Left hindlimb (tissue), 1 donor: ENCODE measurements at regions not wholly inside any gene's neighbourhood (a gene's known extent, or its start where the extent isn't known, plus 50 kb on each side); places are given as distances from the start of the nearest gene placed in this dataset.

Experiments used
- DNase-seq: peaks from one replicate; pipeline ENCODE4 v3.0.0-alpha.2; 2018

DNA sequence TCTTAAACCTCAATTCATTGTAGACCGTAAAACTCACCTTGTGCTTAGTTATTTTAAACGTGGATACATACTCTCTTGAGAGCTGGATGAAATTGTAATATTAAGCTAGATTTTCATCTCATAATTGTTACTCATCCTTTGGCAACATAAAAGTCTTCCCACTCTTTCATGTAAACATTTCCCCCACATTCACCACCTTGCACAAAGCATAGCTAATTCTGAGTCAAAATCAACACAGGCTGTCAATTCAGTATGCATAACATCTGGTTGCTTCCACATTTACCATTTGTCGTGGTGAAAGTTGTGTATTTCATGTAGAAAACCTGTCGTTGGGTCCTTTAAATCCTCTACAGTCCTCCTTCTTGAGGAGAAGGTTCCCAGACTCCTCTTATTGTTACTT, 524.6 kb downstream of the OTOL1 start:
- DNase-seq: no peak

DNA sequence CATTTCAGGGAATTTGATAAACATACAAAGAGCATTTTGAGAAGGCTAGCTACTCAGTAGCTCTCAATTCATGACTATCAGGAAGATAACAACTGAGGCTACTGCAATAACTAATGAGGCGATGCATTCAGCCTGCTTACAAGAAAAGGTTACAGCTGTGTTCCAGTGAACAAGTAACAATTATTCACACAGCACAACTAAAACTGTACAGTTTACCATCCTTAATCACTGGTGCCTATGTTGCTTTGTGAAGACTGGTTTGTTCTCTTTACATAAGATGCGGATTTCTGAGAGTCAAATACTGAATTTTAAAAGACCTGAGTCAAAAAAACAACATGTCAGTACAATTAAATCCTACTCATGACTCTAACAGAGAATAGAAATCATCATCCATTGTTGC, 526.3 kb downstream of the OTOL1 start:
- DNase-seq: no peak

DNA sequence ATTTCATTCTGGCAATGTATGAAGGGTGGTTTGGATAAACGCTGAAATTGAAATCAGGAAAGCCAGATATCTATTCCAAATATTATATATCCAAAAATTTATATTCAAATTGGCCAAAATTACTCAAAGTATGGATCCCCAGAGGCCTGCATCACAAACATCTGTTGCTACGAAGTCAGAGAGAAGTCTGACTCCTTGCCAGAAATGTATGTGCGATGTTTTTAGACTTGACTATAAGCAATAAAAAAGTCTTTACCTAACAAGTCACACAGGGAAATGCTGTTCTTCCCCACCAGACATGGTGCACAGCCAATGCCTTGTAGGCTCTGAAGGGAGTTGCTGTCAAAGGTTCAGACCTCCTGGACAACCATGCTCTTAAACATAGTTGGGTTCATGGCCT, 533.1 kb downstream of the OTOL1 start:
- DNase-seq: peak; percentile 30

DNA sequence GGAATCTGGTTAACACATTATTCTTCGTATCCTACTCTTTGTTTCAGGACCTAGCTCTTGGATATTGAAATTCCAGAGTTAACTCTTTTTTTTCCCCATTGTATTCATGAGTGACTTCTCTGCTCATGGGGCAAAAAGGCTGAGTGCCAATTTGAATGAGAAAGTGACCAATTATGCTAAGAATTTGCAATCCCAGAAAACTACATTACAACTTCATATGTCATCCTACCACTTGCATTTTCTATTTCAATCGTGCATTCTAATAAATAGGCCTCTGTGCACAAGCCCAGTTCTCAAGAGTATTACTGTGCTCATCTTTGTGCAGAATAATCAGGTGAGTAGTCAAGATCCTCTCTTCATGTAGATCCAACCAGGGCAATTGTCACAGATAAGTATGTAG, 537.8 kb downstream of the OTOL1 start:
- DNase-seq: no peak

- no peak for DNase-seq
Measured at GRCh38 chr3:162041622-162042021, 545.0 kb downstream of the OTOL1 start.

DNA sequence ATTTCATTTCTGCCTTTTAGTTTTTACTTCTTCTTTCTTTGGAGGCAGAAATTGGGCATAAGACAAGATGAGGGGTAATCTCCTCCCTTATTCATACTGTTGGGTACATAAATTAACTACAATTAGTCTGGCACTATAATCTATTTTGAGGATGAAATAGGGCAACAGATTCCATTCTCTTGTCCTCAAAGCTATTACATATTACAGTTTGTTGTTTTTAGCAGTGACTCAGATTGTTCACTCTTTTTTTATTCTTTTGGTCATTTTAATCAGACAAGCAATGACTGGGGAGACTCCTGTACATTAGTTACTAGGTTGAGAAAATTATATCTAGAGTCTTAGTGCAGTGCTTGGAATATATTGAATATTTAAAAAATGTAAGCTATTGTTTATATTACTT, 556.0 kb downstream of the OTOL1 start:
- no peak for DNase-seq

DNA sequence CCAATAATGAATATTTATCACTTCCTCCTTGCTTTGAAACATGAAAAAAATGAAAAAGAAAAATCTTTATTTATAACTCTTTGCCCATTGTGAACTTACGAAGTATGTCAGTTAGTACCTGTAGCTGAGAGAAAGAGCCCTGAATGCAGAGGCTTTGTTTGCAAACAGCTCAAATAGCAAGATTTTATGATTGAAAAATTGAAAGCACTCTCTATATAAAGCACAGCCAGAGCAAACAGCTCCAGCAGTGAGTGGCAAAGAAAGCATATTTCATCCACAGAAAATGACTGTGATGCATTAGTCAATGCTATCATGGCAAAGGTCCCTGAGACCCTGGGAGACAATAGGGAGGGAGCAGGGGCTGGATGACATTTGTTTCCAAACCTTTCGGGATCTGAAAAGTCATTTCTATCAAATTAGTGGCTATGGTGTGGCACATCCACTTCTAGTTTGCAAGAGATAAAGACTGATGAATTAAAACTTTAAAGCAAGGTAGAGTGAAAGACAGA, 576.1 kb downstream of the OTOL1 start:
- DNase-seq: no peak

DNA sequence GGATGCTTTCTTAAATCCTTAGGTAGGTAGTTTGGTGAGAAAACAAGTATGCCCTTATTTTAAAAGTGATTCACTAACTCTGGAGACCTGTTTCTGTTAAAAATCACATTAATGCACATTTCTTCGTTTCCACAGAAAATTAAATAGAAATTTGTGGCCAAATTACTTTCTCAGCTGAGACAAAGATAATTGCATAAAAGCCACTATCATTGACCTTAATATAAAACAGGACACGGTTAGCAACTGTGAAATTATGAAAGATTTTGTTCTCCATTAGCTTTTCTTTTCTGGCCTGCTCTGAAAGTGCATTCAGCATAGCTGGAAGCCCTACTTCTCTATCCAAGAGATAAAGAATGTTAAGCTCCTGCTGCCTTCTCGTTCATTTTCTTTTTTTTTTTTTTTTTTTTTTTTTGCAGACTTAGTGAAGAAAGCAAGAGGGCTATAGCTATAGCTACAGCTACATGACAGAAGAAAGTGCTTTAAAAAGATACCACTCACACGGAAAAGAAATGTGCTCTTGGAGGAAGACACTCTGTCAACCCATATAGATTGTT, 576.9 kb downstream of the OTOL1 start:
- DNase-seq: no peak

DNA sequence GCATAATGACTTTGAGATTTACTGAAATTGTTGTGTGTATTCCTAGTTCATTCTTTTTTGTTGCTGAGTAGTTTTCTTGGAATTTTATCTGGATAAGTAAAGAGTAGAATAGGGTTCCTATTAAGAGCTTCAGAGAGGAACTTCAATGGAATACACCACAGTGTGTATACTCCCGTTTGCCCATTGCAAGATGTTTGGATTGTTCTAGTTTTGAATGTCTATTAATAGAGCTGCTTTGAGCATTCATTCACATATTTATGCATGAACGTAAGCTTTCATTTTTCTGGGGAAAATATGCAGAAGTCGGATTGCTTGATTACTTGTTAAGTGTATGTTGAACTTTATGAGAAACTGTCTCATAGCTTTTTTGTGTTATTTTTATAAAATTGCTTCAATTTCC, 580.5 kb downstream of the OTOL1 start:
- DNase-seq: no peak

- no peak for DNase-seq
Measured at GRCh38 chr3:162082516-162082915, 585.9 kb downstream of the OTOL1 start.

DNA sequence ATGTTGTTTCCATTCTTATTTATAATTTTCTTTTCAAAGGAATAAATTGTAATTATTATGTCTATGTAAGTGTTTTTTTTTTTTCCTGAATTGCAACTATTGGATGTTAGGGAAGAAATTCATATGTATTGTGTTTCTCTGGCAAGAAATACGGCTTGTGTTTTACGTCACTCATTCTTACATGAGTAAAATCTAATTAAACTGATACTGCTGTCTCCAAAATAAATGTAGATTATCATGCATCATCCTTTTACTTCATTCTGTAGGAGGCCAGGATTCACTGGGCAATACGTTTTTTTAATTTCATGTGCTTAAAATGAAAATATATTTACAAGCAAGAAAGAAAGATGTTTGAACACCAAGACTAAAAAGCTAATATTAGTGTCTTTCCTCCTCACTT, 590.8 kb downstream of the OTOL1 start:
- no peak for DNase-seq

GRCh38 chr3:162092751-162093150, 596.1 kb downstream of the OTOL1 start:
- no peak for DNase-seq

GRCh38 chr3:162094301-162094700, 597.7 kb downstream of the OTOL1 start:
- DNase-seq: no peak

DNA sequence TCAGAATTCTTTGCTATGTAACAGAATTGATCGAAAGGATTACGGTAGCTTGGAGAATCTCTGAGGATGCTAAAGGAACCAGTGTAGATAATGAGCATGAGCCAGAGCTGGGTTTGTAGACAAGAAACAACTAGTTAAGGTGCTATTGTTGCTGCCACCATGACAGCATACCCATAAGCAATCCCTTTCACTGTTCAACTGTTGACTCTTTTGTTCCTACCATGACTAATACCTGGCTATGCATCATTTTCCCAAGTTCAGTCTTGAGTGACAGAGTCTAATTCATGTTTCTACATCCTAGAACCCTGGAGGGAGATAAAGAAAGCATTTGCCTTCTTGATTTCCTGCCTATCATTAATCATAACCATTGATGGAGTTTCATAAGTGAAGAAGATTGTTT, 600.3 kb downstream of the OTOL1 start:
- DNase-seq: no peak

DNA sequence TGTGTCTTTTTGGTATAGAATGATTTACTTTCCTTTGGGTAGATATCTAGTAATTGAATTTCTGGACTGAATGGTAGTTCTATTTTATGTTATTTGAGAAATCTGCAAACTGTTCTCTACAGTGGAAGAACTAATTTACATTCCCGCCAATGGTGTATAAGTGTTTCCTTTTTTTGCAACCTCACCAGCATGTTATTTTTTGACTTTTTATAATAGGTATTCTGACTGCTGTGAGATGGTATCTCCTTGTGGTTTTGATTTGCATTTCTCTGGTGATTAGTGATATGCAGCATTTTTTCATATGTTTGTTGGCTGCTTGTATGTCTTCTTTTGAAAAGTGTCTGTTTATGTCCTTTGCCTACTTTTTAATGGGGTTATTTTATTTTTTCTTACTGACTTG, 607.2 kb downstream of the OTOL1 start:
- no peak for DNase-seq

DNA sequence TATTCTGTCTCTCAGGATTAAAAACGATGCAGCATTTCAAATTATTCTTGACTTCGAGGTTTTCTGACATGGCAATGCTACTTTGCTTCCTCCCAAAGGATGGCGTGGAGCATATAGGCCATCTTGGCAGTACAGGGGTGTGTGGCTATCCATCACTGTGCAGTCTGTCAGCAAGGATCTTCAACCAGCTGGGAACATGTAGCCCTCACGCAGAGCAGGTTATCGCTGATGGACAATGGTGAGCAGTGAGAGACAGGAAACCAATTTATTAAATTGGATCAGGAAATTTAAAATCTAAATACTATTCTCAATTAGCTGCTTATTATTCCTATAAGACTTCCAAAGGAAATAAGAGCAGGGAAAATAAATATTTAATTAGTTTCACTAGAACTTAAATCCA, 615.3 kb downstream of the OTOL1 start:
- DNase-seq: no peak

GRCh38 chr3:162112719-162113118, 616.1 kb downstream of the OTOL1 start:
- DNase-seq: no peak

- DNase-seq: no peak
Measured at GRCh38 chr3:162117961-162118360, 621.4 kb downstream of the OTOL1 start.

DNA sequence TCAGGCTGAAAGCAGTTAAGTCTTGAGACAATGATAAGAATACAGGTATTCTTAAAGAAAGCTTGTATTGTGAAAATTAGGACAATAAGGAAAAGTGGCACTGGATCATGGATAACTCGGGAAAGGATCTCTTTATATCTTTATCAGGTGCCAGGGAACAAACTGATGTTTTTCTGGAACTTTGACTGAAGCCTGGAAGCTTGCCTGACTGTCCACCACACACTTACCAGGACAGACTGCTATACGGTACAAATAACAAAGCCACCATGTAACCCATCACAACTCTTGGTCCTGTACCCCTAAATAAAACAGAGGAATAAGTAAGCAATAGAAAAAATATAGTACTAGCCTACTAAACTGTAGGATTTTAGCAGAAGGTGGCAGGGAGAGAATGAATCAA, 623.0 kb downstream of the OTOL1 start:
- DNase-seq: no peak

- no peak for DNase-seq
Measured at GRCh38 chr3:162122405-162122804, 625.8 kb downstream of the OTOL1 start.

- DNase-seq: no peak
Measured at GRCh38 chr3:162125790-162126189, 629.2 kb downstream of the OTOL1 start.

- DNase-seq: no peak
Measured at GRCh38 chr3:162130582-162130981, 634.0 kb downstream of the OTOL1 start.

DNA sequence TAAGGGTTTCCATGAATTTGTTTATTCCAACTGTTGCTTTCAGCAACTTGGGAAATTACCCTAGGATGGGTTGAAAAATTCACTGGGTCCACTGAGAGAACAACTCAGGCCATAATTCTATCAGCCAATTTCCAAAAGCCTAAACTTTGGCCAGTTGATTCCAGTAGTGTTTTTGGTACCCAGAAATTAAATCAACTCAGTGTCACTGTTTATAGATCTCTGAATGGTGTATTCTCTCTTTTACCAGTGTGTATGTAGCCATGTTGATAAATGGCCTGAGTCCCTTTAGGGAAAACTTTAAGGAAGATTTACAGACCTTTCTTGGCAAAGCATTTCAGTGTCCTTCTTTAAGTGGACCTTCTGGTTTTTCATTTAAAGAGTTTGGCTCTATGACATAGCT, 636.4 kb downstream of the OTOL1 start:
- no peak for DNase-seq

- no peak for DNase-seq
Measured at GRCh38 chr3:162134571-162134970, 638.0 kb downstream of the OTOL1 start.

DNA sequence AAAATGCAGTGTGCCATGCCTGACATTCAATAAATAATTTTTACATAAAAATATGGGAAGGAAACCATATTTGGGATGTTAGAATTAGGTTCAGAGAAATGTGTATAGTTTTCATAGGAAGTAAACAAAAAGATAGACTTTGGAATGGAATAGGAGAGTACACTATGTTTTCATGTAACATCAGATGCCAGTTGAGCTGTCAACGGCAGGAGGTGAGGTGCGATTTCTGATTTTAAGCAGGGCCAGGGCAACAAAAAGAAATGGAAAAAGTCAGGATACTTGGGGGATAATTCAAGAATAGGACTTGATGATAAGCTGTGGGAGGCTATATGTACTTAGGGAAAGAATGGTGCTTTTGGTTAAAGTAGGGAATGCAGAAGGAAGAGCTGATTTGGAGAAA, 639.5 kb downstream of the OTOL1 start:
- DNase-seq: no peak

GRCh38 chr3:162138509-162138908, 641.9 kb downstream of the OTOL1 start:
- DNase-seq: no peak
